Lower leg skin (tissue), 3 donors: ENCODE measurements at regions not wholly inside any gene's neighbourhood (a gene's known extent, or its start where the extent isn't known, plus 50 kb on each side); places are given as distances from the start of the nearest gene placed in this dataset.

Experiments
- CTCF ChIP-seq, 3 donors: fragments of 450-650 bp; IDR thresholded peaks; one replicate each; pipeline ENCODE4 v1.5.1; 2016; ENCODE audit warnings: antibody characterized with exemption in 3 of 3, mild to moderate bottlenecking in 3 of 3, moderate library complexity in 2 of 3
- POLR2A ChIP-seq, 2 donors: fragments of 450-650 bp; IDR thresholded peaks; one replicate each; pipeline ENCODE4 v1.6.1; 2016 to 2017; ENCODE audit warnings: antibody characterized with exemption in 2 of 2, mild to moderate bottlenecking in 1 of 2, moderate library complexity in 1 of 2

- TF ChIP-seq CTCF (IDR thresholded peaks at IDR 0.05) (no peak), POLR2A (IDR thresholded peaks at IDR 0.05) (no peak)
Measured at GRCh38 chr2:239523954-239524330, 123.1 kb upstream of the HDAC4 start.
